GM12891 (cell line): ENCODE measurements at regions not wholly inside any gene's neighbourhood (a gene's known extent, or its start where the extent isn't known, plus 50 kb on each side); places are given as distances from the start of the nearest gene placed in this dataset.

ENCODE experiments used
- POLR2A ChIP-seq: IDR thresholded peaks from 2 replicates; pipeline ENCODE4 v1.6.1; 2011; ENCODE audit warnings: low read depth, low read length, control low read depth
- POLR2AphosphoS5 ChIP-seq: IDR thresholded peaks from 2 replicates; pipeline ENCODE4 v1.6.1; 2011; ENCODE audit warnings: low read depth, low read length, control low read depth
- TAF1 ChIP-seq: IDR thresholded peaks from 2 replicates; pipeline ENCODE4 v1.6.1; 2011; ENCODE audit warnings: low read depth, low read length, control low read depth

- TF ChIP-seq POLR2A (no peak), POLR2AphosphoS5 (no peak), TAF1 (no peak)
Observed at GRCh38 chr2:192275632-192276031, 80.9 kb upstream of the TMEFF2 start.
